CD4-positive, alpha-beta memory T cell (primary cell): ENCODE measurements at regions not wholly inside any gene's neighbourhood (a gene's known extent, or its start where the extent isn't known, plus 50 kb on each side); places are given as distances from the start of the nearest gene placed in this dataset.

Experiments used
- CTCF ChIA-PET: fragments of 350-600 bp; sonication (Branson Sonifier 250); formaldehyde crosslinking; loops from one replicate; lab custom pipeline; 2021; ENCODE audit warnings: inconsistent platforms; ENCODE audit not compliant: partially characterized antibody; lab: Charles Lee
- POLR2A ChIA-PET: fragments of 350-600 bp; sonication (Branson Sonifier 250); formaldehyde crosslinking; loops from one replicate; lab custom pipeline; 2021; ENCODE audit not compliant: partially characterized antibody; lab: Charles Lee
- DNase-seq, 5 donors: peaks; one replicate each; pipeline versions ENCODE4 v3.0.0 to v3.0.0-alpha.2; 2020 to 2022; ENCODE audit warnings: mixed read lengths in 1 of 5
- H3K27ac ChIP-seq: one replicate; pipeline ENCODE4 v1.7.0; 2013; ENCODE audit warnings: low read depth, low read length
- H3K27me3 ChIP-seq: 2 replicates; pipeline ENCODE4 v1.7.0; 2013; ENCODE audit warnings: mild to moderate bottlenecking, low read length, moderate library complexity; ENCODE audit not compliant: insufficient read depth
- H3K36me3 ChIP-seq: 2 replicates; pipeline ENCODE4 v1.7.0; 2013; ENCODE audit warnings: mild to moderate bottlenecking, low read length, moderate library complexity; ENCODE audit not compliant: insufficient read depth
- H3K4me1 ChIP-seq: 2 replicates; pipeline ENCODE4 v1.7.0; 2013; ENCODE audit warnings: mild to moderate bottlenecking, low read length, moderate library complexity; ENCODE audit not compliant: insufficient read depth
- H3K4me3 ChIP-seq, 2 donors: one replicate each; pipeline ENCODE4 v1.7.0; 2013; ENCODE audit warnings: low read length in 2 of 2, mild to moderate bottlenecking in 1 of 2
- H3K9me3 ChIP-seq, 2 donors: one replicate each; pipeline ENCODE4 v1.7.0; 2013; ENCODE audit warnings: low read length in 2 of 2, control low read depth in 1 of 2; ENCODE audit not compliant: control insufficient read depth in 1 of 2
- H3K27ac Mint-ChIP-seq, 7 donors: one replicate each; pipeline ENCODE4 v1.8.0; 2020 to 2021; ENCODE audit warnings: mixed read lengths in 7 of 7, mild to moderate bottlenecking in 6 of 7, inconsistent platforms in 3 of 7, moderate library complexity in 3 of 7
- H3K27me3 Mint-ChIP-seq, 2 donors: one replicate each; pipeline ENCODE4 v1.8.0; 2020 to 2021; ENCODE audit warnings: mixed read lengths in 2 of 2
- H3K36me3 Mint-ChIP-seq, 2 donors: one replicate each; pipeline ENCODE4 v1.8.0; 2020 to 2021; ENCODE audit warnings: mixed read lengths in 2 of 2, inconsistent platforms in 1 of 2, mild to moderate bottlenecking in 1 of 2
- H3K4me1 Mint-ChIP-seq, 4 donors: one replicate each; pipeline ENCODE4 v1.8.0; 2020 to 2021; ENCODE audit warnings: mixed read lengths in 4 of 4, mild to moderate bottlenecking in 1 of 4
- H3K4me3 Mint-ChIP-seq, 8 donors: one replicate each; pipeline ENCODE4 v1.8.0; 2020 to 2021; ENCODE audit warnings: mixed read lengths in 8 of 8, mild to moderate bottlenecking in 7 of 8, moderate library complexity in 6 of 8, inconsistent platforms in 3 of 8
- H3K9me3 Mint-ChIP-seq, 8 donors: one replicate each; pipeline ENCODE4 v1.8.0; 2020 to 2021; ENCODE audit warnings: mixed read lengths in 8 of 8, mild to moderate bottlenecking in 5 of 8, inconsistent platforms in 3 of 8, moderate library complexity in 1 of 8
- intact Hi-C: fragments of 100-400 bp; cut with micrococcal nuclease; formaldehyde crosslinking; loops from one replicate; pipeline ENCODE4 v1.15.1; 2023

GRCh38 chr4:126028876-126029275, 714.1 kb downstream of the FAT4 start:
- intact Hi-C loops = no loop called here
- Histone ChIP-seq H3K4me1 (no peaks in the 10 kb centered on the region), H3K4me3 (no peak overlapping the region), H3K36me3 (no peaks in the 10 kb centered on the region), H3K9me3 (no peaks in the 10 kb centered on the region), H3K27ac (no peak overlapping the region), H3K27me3 (no peaks in the 10 kb centered on the region)
- H3K27me3 Mint-ChIP-seq = no peaks in the 10 kb centered on the region
- no peaks in the 10 kb centered on the region for H3K36me3 Mint-ChIP-seq
- no peak for DNase-seq
- ChIA-PET POLR2A (no interaction called here), CTCF (no interaction called here)
- H3K4me1 Mint-ChIP-seq = no peaks in the 10 kb centered on the region
- H3K27ac Mint-ChIP-seq = no peak overlapping the region
- H3K9me3 Mint-ChIP-seq = peaks cover 0 to 21% (median 13%) of the 10 kb centered on the region in 8 donors
- no peak overlapping the region for H3K4me3 Mint-ChIP-seq

GRCh38 chr4:126037231-126037630, 722.5 kb downstream of the FAT4 start:
- no peaks in the 10 kb centered on the region for H3K27me3 ChIP-seq
- Mint-ChIP-seq H3K27ac (no peak overlapping the region), H3K27me3 (no peaks in the 10 kb centered on the region), H3K36me3 (no peaks in the 10 kb centered on the region), H3K9me3 (peaks cover 0 to 12% (median 3%) of the 10 kb centered on the region in 8 donors), H3K4me3 (no peak overlapping the region), H3K4me1 (no peaks in the 10 kb centered on the region)
- ChIA-PET CTCF (no interaction called here), POLR2A (no interaction called here)
- H3K27ac ChIP-seq = no peak overlapping the region
- intact Hi-C loops = no loop called here
- no peak for DNase-seq
- H3K36me3 ChIP-seq = no peaks in the 10 kb centered on the region
- no peaks in the 10 kb centered on the region for H3K9me3 ChIP-seq
- no peaks in the 10 kb centered on the region for H3K4me1 ChIP-seq
- no peak overlapping the region for H3K4me3 ChIP-seq

- Mint-ChIP-seq H3K36me3 (no peaks in the 10 kb centered on the region), H3K27ac (no peak overlapping the region), H3K9me3 (peaks cover 0 to 7% (median 2%) of the 10 kb centered on the region in 8 donors), H3K4me3 (no peak overlapping the region), H3K4me1 (no peaks in the 10 kb centered on the region), H3K27me3 (no peaks in the 10 kb centered on the region)
- Histone ChIP-seq H3K4me1 (no peaks in the 10 kb centered on the region), H3K27ac (no peak overlapping the region), H3K36me3 (no peaks in the 10 kb centered on the region), H3K4me3 (no peak overlapping the region), H3K27me3 (no peaks in the 10 kb centered on the region), H3K9me3 (no peaks in the 10 kb centered on the region)
- intact Hi-C loops = no loop called here
- CTCF ChIA-PET = no interaction called here
- DNase-seq = no peak
- POLR2A ChIA-PET = no interaction called here
Observed at GRCh38 chr4:126038502-126039144, 723.9 kb downstream of the FAT4 start.

GRCh38 chr4:126046081-126046614, 731.4 kb downstream of the FAT4 start:
- Histone ChIP-seq H3K27ac (no peak overlapping the region), H3K4me3 (no peak overlapping the region), H3K27me3 (no peaks in the 10 kb centered on the region), H3K4me1 (no peaks in the 10 kb centered on the region), H3K9me3 (no peaks in the 10 kb centered on the region), H3K36me3 (no peaks in the 10 kb centered on the region)
- no peaks in the 10 kb centered on the region for H3K4me1 Mint-ChIP-seq
- intact Hi-C loops = no loop called here
- CTCF ChIA-PET = no interaction called here
- no peaks in the 10 kb centered on the region for H3K36me3 Mint-ChIP-seq
- POLR2A ChIA-PET = no interaction called here
- no peaks in the 10 kb centered on the region for H3K27me3 Mint-ChIP-seq
- H3K9me3 Mint-ChIP-seq = peaks cover 0 to 13% (median 4%) of the 10 kb centered on the region in 8 donors
- H3K4me3 Mint-ChIP-seq = no peak overlapping the region
- DNase-seq = no peak
- no peak overlapping the region for H3K27ac Mint-ChIP-seq

- no peak overlapping the region for H3K4me3 ChIP-seq
- no peaks in the 10 kb centered on the region for H3K9me3 ChIP-seq
- no peaks in the 10 kb centered on the region for H3K36me3 Mint-ChIP-seq
- H3K4me1 ChIP-seq = no peaks in the 10 kb centered on the region
- H3K27me3 Mint-ChIP-seq = no peaks in the 10 kb centered on the region
- H3K27me3 ChIP-seq = no peaks in the 10 kb centered on the region
- peaks cover 0 to 17% (median 3%) of the 10 kb centered on the region in 8 donors for H3K9me3 Mint-ChIP-seq
- DNase-seq = no peak
- ChIA-PET POLR2A (no interaction called here), CTCF (no interaction called here)
- H3K27ac ChIP-seq = no peak overlapping the region
- no peaks in the 10 kb centered on the region for H3K36me3 ChIP-seq
- no peak overlapping the region for H3K27ac Mint-ChIP-seq
- no peak overlapping the region for H3K4me3 Mint-ChIP-seq
- no peaks in the 10 kb centered on the region for H3K4me1 Mint-ChIP-seq
- intact Hi-C loops = no loop called here
Observed at GRCh38 chr4:126047114-126047513, 732.4 kb downstream of the FAT4 start.

- H3K27me3 ChIP-seq = no peaks in the 10 kb centered on the region
- Mint-ChIP-seq H3K9me3 (peaks cover 0 to 16% (median 2%) of the 10 kb centered on the region in 8 donors), H3K27me3 (no peaks in the 10 kb centered on the region), H3K27ac (no peak overlapping the region), H3K4me1 (no peaks in the 10 kb centered on the region), H3K4me3 (no peak overlapping the region), H3K36me3 (no peaks in the 10 kb centered on the region)
- no peak overlapping the region for H3K27ac ChIP-seq
- no peaks in the 10 kb centered on the region for H3K36me3 ChIP-seq
- intact Hi-C loops = no loop called here
- ChIA-PET POLR2A (no interaction called here), CTCF (no interaction called here)
- H3K9me3 ChIP-seq = no peaks in the 10 kb centered on the region
- DNase-seq = no peak
- H3K4me3 ChIP-seq = no peak overlapping the region
- no peaks in the 10 kb centered on the region for H3K4me1 ChIP-seq
Observed at GRCh38 chr4:126051689-126052424, 737.1 kb downstream of the FAT4 start.

- ChIA-PET POLR2A (no interaction called here), CTCF (no interaction called here)
- H3K36me3 ChIP-seq = no peaks in the 10 kb centered on the region
- intact Hi-C loops = no loop called here
- H3K4me1 ChIP-seq = no peaks in the 10 kb centered on the region
- no peaks in the 10 kb centered on the region for H3K9me3 ChIP-seq
- Mint-ChIP-seq H3K36me3 (no peaks in the 10 kb centered on the region), H3K27ac (no peak overlapping the region), H3K27me3 (no peaks in the 10 kb centered on the region), H3K4me1 (no peaks in the 10 kb centered on the region), H3K4me3 (no peak overlapping the region), H3K9me3 (peaks cover 0 to 8% (median 2%) of the 10 kb centered on the region in 8 donors)
- no peaks in the 10 kb centered on the region for H3K27me3 ChIP-seq
- H3K4me3 ChIP-seq = no peak overlapping the region
- DNase-seq = no peak
- no peak overlapping the region for H3K27ac ChIP-seq
Observed at GRCh38 chr4:126056116-126056650, 741.4 kb downstream of the FAT4 start.
